WTC11 (cell line): ENCODE measurements at regions not wholly inside any gene's neighbourhood (a gene's known extent, or its start where the extent isn't known, plus 50 kb on each side); places are given as distances from the start of the nearest gene placed in this dataset.
"Not testable (repeated sequence)": the region's sequence is repeated elsewhere in the genome, so short reads cannot be mapped to it uniquely, and the experiment has no call there.

Experiments used
- ATAC-seq: fragments of 200-7000 bp; cut with Tn5 transposase; 2 replicates; pipeline ENCODE4 v1.10.0; 2021; ENCODE audit warnings: mild to moderate bottlenecking, moderate library complexity
- CTCF ChIA-PET: fragments of 300-600 bp; sonication (Branson Sonifier 250); formaldehyde crosslinking; loops from one replicate; lab custom pipeline; 2021; ENCODE audit warnings: antibody characterized with exemption; lab: Charles Lee
- POLR2A ChIA-PET: fragments of 350-600 bp; sonication (Branson Sonifier 250); formaldehyde crosslinking; loops from one replicate; lab custom pipeline; 2021; ENCODE audit warnings: antibody characterized with exemption; lab: Charles Lee
- DNase-seq: peaks from one replicate; pipeline ENCODE4 v3.0.0; 2021; ENCODE audit warnings: low spot score
- H3K27ac Mint-ChIP-seq: 2 replicates; pipeline ENCODE4 v1.8.0; 2021; ENCODE audit warnings: mixed read lengths
- H3K27me3 Mint-ChIP-seq: 2 replicates; pipeline ENCODE4 v1.8.0; 2021; ENCODE audit warnings: low read depth, mild to moderate bottlenecking, moderate library complexity, mixed read lengths
- H3K36me3 Mint-ChIP-seq: 2 replicates; pipeline ENCODE4 v1.8.0; 2021; ENCODE audit warnings: mixed read lengths
- H3K4me1 Mint-ChIP-seq: 2 replicates; pipeline ENCODE4 v1.8.0; 2022; ENCODE audit warnings: mixed read lengths
- H3K4me3 Mint-ChIP-seq: 2 replicates; pipeline ENCODE4 v1.8.0; 2021; ENCODE audit warnings: mild to moderate bottlenecking, moderate library complexity, mixed read lengths
- H3K9me3 Mint-ChIP-seq: 2 replicates; pipeline ENCODE4 v1.8.0; 2021; ENCODE audit warnings: mixed read lengths
- AR ChIP-seq: fragments of 250-450 bp; sonication (Bioruptor Pico); IDR thresholded peaks from 2 replicates; pipeline ENCODE4 v1.9.0; 2021; ENCODE audit warnings: mild to moderate bottlenecking
- ATF1 ChIP-seq: sonication (generic); formaldehyde crosslinking; IDR thresholded peaks from 2 replicates; pipeline ENCODE4 v1.8.1; 2023; ENCODE audit warnings: mild to moderate bottlenecking, moderate library complexity, missing genetic modification reagents
- CBFB ChIP-seq: sonication (generic); formaldehyde crosslinking; IDR thresholded peaks from 2 replicates; pipeline ENCODE4 v1.8.1; 2022; ENCODE audit warnings: mild to moderate bottlenecking, low read depth, missing genetic modification reagents
- ELF4 ChIP-seq: sonication (generic); formaldehyde crosslinking; IDR thresholded peaks from 2 replicates; pipeline ENCODE4 v1.8.1; 2022; ENCODE audit warnings: low read depth, mild to moderate bottlenecking, moderate library complexity, missing genetic modification reagents
- EMX1 ChIP-seq: fragments of 250-450 bp; sonication (Bioruptor Pico); IDR thresholded peaks from 2 replicates; pipeline ENCODE4 v1.8.0; 2021; ENCODE audit warnings: mild to moderate bottlenecking
- FOXP1 ChIP-seq: sonication (generic); formaldehyde crosslinking; IDR thresholded peaks from 2 replicates; pipeline ENCODE4 v1.8.0; 2022; ENCODE audit warnings: missing genetic modification reagents, mild to moderate bottlenecking, moderate library complexity, borderline replicate concordance
- HMGXB4 ChIP-seq: sonication (generic); formaldehyde crosslinking; IDR thresholded peaks from 2 replicates; pipeline ENCODE4 v1.8.1; 2023; ENCODE audit warnings: mild to moderate bottlenecking, moderate library complexity, missing genetic modification reagents
- IRF1 ChIP-seq: sonication (generic); formaldehyde crosslinking; IDR thresholded peaks from 2 replicates; pipeline ENCODE4 v1.8.0; 2023; ENCODE audit warnings: missing genetic modification reagents
- KAT7 ChIP-seq: sonication (generic); formaldehyde crosslinking; IDR thresholded peaks from 2 replicates; pipeline ENCODE4 v1.8.1; 2023; ENCODE audit warnings: missing genetic modification reagents, mild to moderate bottlenecking, borderline replicate concordance
- MLX ChIP-seq: sonication (generic); formaldehyde crosslinking; IDR thresholded peaks from 2 replicates; pipeline ENCODE4 v1.8.1; 2023; ENCODE audit warnings: mild to moderate bottlenecking, missing genetic modification reagents, moderate library complexity
- PRDM15 ChIP-seq: sonication (generic); formaldehyde crosslinking; IDR thresholded peaks from 2 replicates; pipeline ENCODE4 v1.8.0; 2022; ENCODE audit warnings: missing genetic modification reagents
- PRRX2 ChIP-seq: fragments of 250-450 bp; sonication (Bioruptor Pico); IDR thresholded peaks from 2 replicates; pipeline ENCODE4 v1.8.0; 2021; ENCODE audit warnings: mild to moderate bottlenecking
- SOX15 ChIP-seq: fragments of 250-450 bp; sonication (Bioruptor Pico); IDR thresholded peaks from 2 replicates; pipeline ENCODE4 v1.9.0; 2021; ENCODE audit warnings: mild to moderate bottlenecking
- SP1 ChIP-seq: sonication (generic); formaldehyde crosslinking; conservative IDR thresholded peaks from 2 replicates; pipeline ENCODE4 v1.8.1; 2022; ENCODE audit warnings: missing genetic modification reagents
- TCF7 ChIP-seq: sonication (generic); formaldehyde crosslinking; IDR thresholded peaks from 2 replicates; pipeline ENCODE4 v1.8.0; 2022; ENCODE audit warnings: mild to moderate bottlenecking, low read depth, missing genetic modification reagents, moderate library complexity
- TEAD1 ChIP-seq: sonication (generic); formaldehyde crosslinking; IDR thresholded peaks from 2 replicates; pipeline ENCODE4 v1.8.0; 2022; ENCODE audit warnings: mild to moderate bottlenecking, missing genetic modification reagents
- TEAD4 ChIP-seq: sonication (generic); formaldehyde crosslinking; IDR thresholded peaks from 2 replicates; pipeline ENCODE4 v1.8.0; 2022; ENCODE audit warnings: mild to moderate bottlenecking, missing genetic modification reagents
- ZBTB43 ChIP-seq: sonication (generic); formaldehyde crosslinking; IDR thresholded peaks from 2 replicates; pipeline ENCODE4 v1.8.1; 2023; ENCODE audit warnings: mild to moderate bottlenecking, missing genetic modification reagents
- ZNF219 ChIP-seq: sonication (generic); formaldehyde crosslinking; IDR thresholded peaks from 2 replicates; pipeline ENCODE4 v1.8.0; 2023; ENCODE audit warnings: missing genetic modification reagents, mild to moderate bottlenecking, borderline replicate concordance
- ZNF232 ChIP-seq: sonication (generic); formaldehyde crosslinking; IDR thresholded peaks from 2 replicates; pipeline ENCODE4 v1.8.0; 2022; ENCODE audit warnings: mild to moderate bottlenecking, missing genetic modification reagents
- ZNF416 ChIP-seq: fragments of 250-450 bp; sonication (Bioruptor Pico); IDR thresholded peaks from 2 replicates; pipeline ENCODE4 v1.9.0; 2021; ENCODE audit warnings: mild to moderate bottlenecking, inconsistent platforms
- ZNF671 ChIP-seq: fragments of 250-450 bp; sonication (Bioruptor Pico); IDR thresholded peaks from 2 replicates; pipeline ENCODE4 v1.8.0; 2021; ENCODE audit warnings: mild to moderate bottlenecking

- ATAC-seq (no peak), DNase-seq (no peak)
- Mint-ChIP-seq H3K27ac (no peak overlapping the region), H3K4me3 (no peak overlapping the region), H3K4me1 (no peaks in the 10 kb centered on the region), H3K27me3 (no peaks in the 10 kb centered on the region), H3K36me3 (0 out of 2 replicates have a peak, but pooled peaks cover 3% of the 10 kb centered on the region), H3K9me3 (peaks cover 43% of the 10 kb centered on the region)
- ChIA-PET CTCF (no interaction called here), POLR2A (no interaction called here)
- TF ChIP-seq MLX (CRISPR knock-in tag) (no peak), TEAD4 (CRISPR knock-in tag) (no peak), PRDM15 (CRISPR knock-in tag) (no peak), CBFB (CRISPR knock-in tag) (no peak), ZNF232 (CRISPR knock-in tag) (no peak), FOXP1 (CRISPR knock-in tag) (no peak), AR (CRISPR knock-in tag) (no peak), ATF1 (CRISPR knock-in tag) (no peak), ZNF671 (no peak), PRRX2 (no peak), ZNF219 (CRISPR knock-in tag) (no peak), IRF1 (no peak), TCF7 (CRISPR knock-in tag) (no peak), KAT7 (CRISPR knock-in tag) (no peak)
Observed at GRCh38 chr4:63211776-63212479, 1197.3 kb downstream of the TECRL start.

- Mint-ChIP-seq H3K27ac (no peak overlapping the region), H3K9me3 (peaks cover 43% of the 10 kb centered on the region), H3K27me3 (no peaks in the 10 kb centered on the region), H3K36me3 (0 out of 2 replicates have a peak, but pooled peaks cover 3% of the 10 kb centered on the region), H3K4me1 (no peaks in the 10 kb centered on the region), H3K4me3 (no peak overlapping the region)
- CTCF ChIA-PET, result no interaction called here
- TF ChIP-seq EMX1 (no peak), ATF1 (CRISPR knock-in tag) (no peak), ELF4 (CRISPR knock-in tag) (no peak), ZNF416 (CRISPR knock-in tag) (no peak), SP1 (CRISPR knock-in tag) (no peak), HMGXB4 (CRISPR knock-in tag) (no peak), TEAD1 (CRISPR knock-in tag) (no peak), ZBTB43 (no peak), SOX15 (CRISPR knock-in tag) (no peak)
- no peak for DNase-seq
- ATAC-seq, result no peak
- POLR2A ChIA-PET, result no interaction called here
Observed at GRCh38 chr4:63211375-63211774, 1197.9 kb downstream of the TECRL start.

GRCh38 chr4:63193029-63193428, 1216.2 kb downstream of the TECRL start:
- POLR2A ChIA-PET, H3K27me3 Mint-ChIP-seq, CTCF ChIA-PET, H3K4me3 Mint-ChIP-seq, DNase-seq, ATAC-seq, H3K27ac Mint-ChIP-seq, H3K4me1 Mint-ChIP-seq: not testable (repeated sequence)
- Mint-ChIP-seq H3K36me3 (peaks cover 14% of the 10 kb centered on the region), H3K9me3 (peaks cover 25% of the 10 kb centered on the region)
